ENCODE measurements at regions not wholly inside any gene's neighbourhood (a gene's known extent, or its start where the extent isn't known, plus 50 kb on each side); places are given as distances from the start of the nearest gene placed in this dataset.

DNA sequence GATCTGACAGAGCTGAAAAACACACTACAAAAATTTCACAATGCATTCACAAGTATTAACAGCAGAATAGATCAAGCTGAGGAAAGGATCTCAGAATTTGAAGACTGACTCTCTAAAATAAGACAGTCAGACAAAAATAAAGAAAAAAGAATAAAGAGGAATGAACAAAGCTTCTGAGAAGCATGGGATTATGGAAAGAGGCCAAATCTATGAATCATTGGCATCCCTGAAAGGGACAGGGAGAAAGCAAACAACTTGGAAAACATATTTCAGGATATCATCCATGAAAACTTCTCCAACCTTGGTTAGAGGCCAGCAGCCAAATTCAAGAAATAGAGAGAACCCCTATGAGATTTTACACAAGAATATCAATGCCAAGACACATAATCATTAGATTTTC is 804.8 kb upstream of the IGFBP3 start:
- TF ChIP-seq EP300 (IDR thresholded peaks at IDR 0.05), result no peak
- TF ChIP-seq CTCF (IDR thresholded peaks at IDR 0.05), result no peak
